Neural cell (in vitro differentiated cells): ENCODE measurements at regions not wholly inside any gene's neighbourhood (a gene's known extent, or its start where the extent isn't known, plus 50 kb on each side); places are given as distances from the start of the nearest gene placed in this dataset.

ENCODE experiments used
- H2AFZ ChIP-seq: fragments of 200-600, 300-800 bp; sonication (generic), shearing (Covaris generic); 2 replicates; pipeline ENCODE4 v1.6.0; 2014; ENCODE audit warnings: low read depth, mild to moderate bottlenecking, antibody characterized with exemption, low read length, moderate library complexity
- H3F3A ChIP-seq: fragments of 200-600 bp; shearing (Covaris generic); 2 replicates; pipeline ENCODE4 v1.6.1; 2016; ENCODE audit warnings: mild to moderate bottlenecking, moderate library complexity, mixed read lengths, antibody characterized with exemption, low read length; ENCODE audit not compliant: insufficient read depth, poor library complexity, severe bottlenecking
- H3K27ac ChIP-seq: fragments of 200-600, 300-800 bp; sonication (generic), shearing (Covaris generic); 2 replicates; pipeline ENCODE4 v1.5.1; 2014; ENCODE audit warnings: mild to moderate bottlenecking, low read length, moderate library complexity
- H3K27me3 ChIP-seq: fragments of 300-800, 200-600 bp; sonication (generic), shearing (Covaris generic); 2 replicates; pipeline ENCODE4 v1.6.0; 2014; ENCODE audit warnings: mild to moderate bottlenecking, low read depth, low read length, moderate library complexity; ENCODE audit not compliant: insufficient read depth
- H3K36me3 ChIP-seq: fragments of 300-800, 200-600 bp; sonication (generic), shearing (Covaris generic); 2 replicates; pipeline ENCODE4 v1.5.1; 2014; ENCODE audit warnings: mild to moderate bottlenecking, antibody characterized with exemption, low read length, moderate library complexity; ENCODE audit not compliant: insufficient read depth
- H3K4me2 ChIP-seq: fragments of 300-800, 200-600 bp; sonication (generic), shearing (Covaris generic); 2 replicates; pipeline ENCODE4 v1.6.0; 2014; ENCODE audit warnings: mild to moderate bottlenecking, low read length
- H3K4me3 ChIP-seq: fragments of 300-800, 200-600 bp; sonication (generic), shearing (Covaris generic); 2 replicates; pipeline ENCODE4 v1.5.1; 2014; ENCODE audit warnings: mild to moderate bottlenecking, low read length, moderate library complexity
- H3K79me2 ChIP-seq: fragments of 200-600 bp; shearing (Covaris generic); replicated peaks from 2 replicates; pipeline ENCODE4 v1.6.0; 2014; ENCODE audit warnings: mild to moderate bottlenecking, low read length, moderate library complexity; ENCODE audit not compliant: insufficient read depth
- H3K9ac ChIP-seq: fragments of 300-800, 200-600 bp; sonication (generic), shearing (Covaris generic); 2 replicates; pipeline ENCODE4 v1.6.1; 2016; ENCODE audit warnings: mild to moderate bottlenecking, low read length, mixed read lengths
- H3K9me2 ChIP-seq: fragments of 200-600 bp; shearing (Covaris generic); 2 replicates; pipeline ENCODE4 v1.6.1; 2016; ENCODE audit warnings: mild to moderate bottlenecking, low read length, mixed read lengths; ENCODE audit not compliant: insufficient read depth
- H3K9me3 ChIP-seq: fragments of 200-600, 300-800 bp; sonication (generic), shearing (Covaris generic); 2 replicates; pipeline ENCODE4 v1.6.1; 2016; ENCODE audit warnings: mild to moderate bottlenecking, mixed run types, low read length, moderate library complexity, mixed read lengths
- H4K20me1 ChIP-seq: fragments of 200-600 bp; shearing (Covaris generic); 2 replicates; pipeline ENCODE4 v1.6.1; 2016; ENCODE audit warnings: mild to moderate bottlenecking, mixed run types; ENCODE audit not compliant: insufficient read depth
- CTCF ChIP-seq: fragments of 450-650 bp; IDR thresholded peaks from 2 replicates; pipeline ENCODE4 v1.5.1; 2014; ENCODE audit warnings: antibody characterized with exemption, mild to moderate bottlenecking, moderate library complexity; ENCODE audit not compliant: poor library complexity, severe bottlenecking
- EP300 ChIP-seq: fragments of 450-650 bp; conservative IDR thresholded peaks from 2 replicates; pipeline ENCODE4 v1.6.1; 2014; ENCODE audit warnings: antibody characterized with exemption, mild to moderate bottlenecking, moderate library complexity; ENCODE audit not compliant: poor library complexity, severe bottlenecking
- EZH2 ChIP-seq: fragments of 200-600, 300-800 bp; shearing (Covaris generic), sonication (generic); IDR thresholded peaks from 2 replicates; pipeline ENCODE4 v1.6.1; 2014; ENCODE audit warnings: antibody characterized with exemption, low read length, borderline replicate concordance, mild to moderate bottlenecking; ENCODE audit not compliant: insufficient read depth, poor library complexity, severe bottlenecking
- MXI1 ChIP-seq: fragments of 450-650 bp; conservative IDR thresholded peaks from 2 replicates; pipeline ENCODE4 v1.6.1; 2014; ENCODE audit warnings: antibody characterized with exemption, mild to moderate bottlenecking; ENCODE audit not compliant: poor library complexity, severe bottlenecking
- POLR2AphosphoS5 ChIP-seq: IDR thresholded peaks from 2 replicates; pipeline ENCODE4 v1.6.1; 2012
- RAD21 ChIP-seq: fragments of 450-650 bp; conservative IDR thresholded peaks from 2 replicates; pipeline ENCODE4 v1.6.1; 2014; ENCODE audit warnings: antibody characterized with exemption, mild to moderate bottlenecking, moderate library complexity
- REST ChIP-seq: IDR thresholded peaks from 2 replicates; pipeline ENCODE4 v1.6.1; 2012; ENCODE audit warnings: borderline replicate concordance
- SMC3 ChIP-seq: fragments of 450-650 bp; conservative IDR thresholded peaks from 2 replicates; pipeline ENCODE4 v1.6.1; 2014; ENCODE audit warnings: antibody characterized with exemption, mild to moderate bottlenecking, moderate library complexity; ENCODE audit not compliant: poor library complexity
- TAF1 ChIP-seq: IDR thresholded peaks from 2 replicates; pipeline ENCODE4 v1.6.1; 2012; ENCODE audit warnings: low read depth

DNA sequence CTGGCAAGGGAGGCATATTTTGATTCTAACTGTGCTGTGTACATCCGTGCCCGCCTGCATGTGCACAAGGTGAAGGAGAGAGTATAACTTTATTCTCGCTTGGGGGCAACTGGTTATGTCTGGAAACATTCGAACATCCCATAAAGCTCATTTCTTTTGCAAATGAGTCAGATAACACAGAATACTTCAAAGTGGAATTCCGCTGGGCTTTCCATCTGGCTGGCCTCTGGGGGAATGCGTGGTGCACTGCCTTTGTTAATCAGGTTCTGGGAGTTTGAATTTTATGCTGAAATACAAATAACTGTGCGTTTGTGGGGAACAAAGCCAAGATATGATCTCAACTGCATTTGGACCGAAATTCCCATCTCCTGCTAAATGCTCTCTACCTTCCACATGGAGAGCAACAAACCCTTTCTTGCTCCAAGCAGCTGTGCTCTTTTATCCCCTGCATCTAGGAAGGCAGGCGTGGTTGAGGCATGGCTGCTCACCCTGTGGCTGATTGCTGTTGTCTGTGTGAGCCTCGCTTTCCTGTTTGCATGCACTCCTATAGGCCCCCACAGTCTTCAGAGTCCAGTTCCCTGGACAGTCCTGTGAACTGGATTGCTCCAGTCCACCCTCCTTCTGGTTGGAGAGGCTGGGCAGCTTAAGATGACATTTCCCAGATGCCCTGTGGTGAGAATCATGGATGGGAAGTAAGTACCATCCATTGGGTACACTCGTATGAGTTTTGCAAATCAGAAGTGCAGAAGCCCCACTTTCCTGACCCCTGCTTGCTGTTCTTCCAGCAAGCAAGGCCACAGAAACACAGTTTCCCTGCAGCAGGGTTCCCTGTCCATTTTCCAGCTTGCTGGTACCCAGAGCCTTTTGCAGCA is 82.9 kb upstream of the ALDH1B1 start:
- H3K9ac ChIP-seq: no peak overlapping the region
- H3K27ac ChIP-seq: no peak overlapping the region
- H3K27me3 ChIP-seq: no peaks in the 10 kb centered on the region
- H3K4me3 ChIP-seq: no peak overlapping the region
- H4K20me1 ChIP-seq: no peaks in the 10 kb centered on the region
- H3K36me3 ChIP-seq: no peaks in the 10 kb centered on the region
- no peaks in the 10 kb centered on the region for H3F3A ChIP-seq
- no peaks in the 10 kb centered on the region for H3K9me2 ChIP-seq
- no peak overlapping the region for H2AFZ ChIP-seq
- H3K9me3 ChIP-seq: no peaks in the 10 kb centered on the region
- TF ChIP-seq RAD21 (no peak), POLR2AphosphoS5 (no peak), EZH2 (no peak), MXI1 (no peak), EP300 (no peak), CTCF (no peak), REST (no peak), SMC3 (no peak), TAF1 (no peak)
- H3K4me2 ChIP-seq: no peak overlapping the region
- no peaks in the 10 kb centered on the region for H3K79me2 ChIP-seq

- Histone ChIP-seq H3K27ac (no peak overlapping the region), H3K27me3 (no peaks in the 10 kb centered on the region), H4K20me1 (no peaks in the 10 kb centered on the region), H3K9me3 (no peaks in the 10 kb centered on the region), H3F3A (no peaks in the 10 kb centered on the region), H3K4me3 (no peak overlapping the region), H3K36me3 (no peaks in the 10 kb centered on the region), H3K4me2 (no peak overlapping the region), H2AFZ (no peak overlapping the region), H3K9ac (no peak overlapping the region), H3K79me2 (no peaks in the 10 kb centered on the region), H3K9me2 (no peaks in the 10 kb centered on the region)
- TF ChIP-seq TAF1: no peak
- TF ChIP-seq EP300: no peak
- no peak for TF ChIP-seq POLR2AphosphoS5
- no peak for TF ChIP-seq MXI1
- no peak for TF ChIP-seq REST
- TF ChIP-seq RAD21: no peak
- TF ChIP-seq SMC3: no peak
- no peak for TF ChIP-seq EZH2
- TF ChIP-seq CTCF: no peak
Observed at GRCh38 chr9:38308136-38308535, 84.4 kb upstream of the ALDH1B1 start.
